Motor neuron (in vitro differentiated cells): ENCODE measurements at regions not wholly inside any gene's neighbourhood (a gene's known extent, or its start where the extent isn't known, plus 50 kb on each side); places are given as distances from the start of the nearest gene placed in this dataset.

ENCODE experiments used
- ATAC-seq, 8 experiments: fragments of 200-7000 bp; cut with Tn5 transposase; replicated peaks in 6 of 8; 2 replicates each; pipeline ENCODE4 v1.8.0; 2021; ENCODE audit warnings: mild to moderate bottlenecking in 8 of 8, moderate library complexity in 8 of 8
- H3K27ac ChIP-seq, 2 donors: fragments of 250-450 bp; sonication (Bioruptor Pico); 2 replicates each; pipeline ENCODE4 v1.9.0; 2021; ENCODE audit warnings: antibody characterized with exemption in 2 of 2, mild to moderate bottlenecking in 2 of 2, moderate library complexity in 1 of 2
- H3K4me1 ChIP-seq, 2 donors: fragments of 250-450 bp; sonication (Bioruptor Pico); replicated peaks in 1 of 2; 2 replicates each; pipeline ENCODE4 v1.6.1; 2021; ENCODE audit warnings: antibody characterized with exemption in 2 of 2, mild to moderate bottlenecking in 2 of 2, moderate library complexity in 1 of 2
- H3K4me3 ChIP-seq, 5 donors: fragments of 250-450 bp; sonication (Bioruptor Pico); 2 replicates each; pipeline ENCODE4 v1.9.0; 2021; ENCODE audit warnings: antibody characterized with exemption in 5 of 5, mild to moderate bottlenecking in 5 of 5, moderate library complexity in 4 of 5
- WGBS, 10 experiments: fragments of 450-650 bp; shearing (Covaris generic); methylation state at CpG; one replicate each; pipeline ENCODE4 v1.0.0; 2022; 5-methylcytosine and 5-hydroxymethylcytosine counted together
- in situ Hi-C, 9 experiments: fragments of 400-800 bp; cut with MboI; loops; one replicate each; pipeline ENCODE4 v1.15.0; 2021; ENCODE audit warnings: low sequenced_read_pairs in 9 of 9, low pct_unique_long_range_greater_than_20kb in 2 of 9; ENCODE audit not compliant: unreplicated experiment in 9 of 9

DNA sequence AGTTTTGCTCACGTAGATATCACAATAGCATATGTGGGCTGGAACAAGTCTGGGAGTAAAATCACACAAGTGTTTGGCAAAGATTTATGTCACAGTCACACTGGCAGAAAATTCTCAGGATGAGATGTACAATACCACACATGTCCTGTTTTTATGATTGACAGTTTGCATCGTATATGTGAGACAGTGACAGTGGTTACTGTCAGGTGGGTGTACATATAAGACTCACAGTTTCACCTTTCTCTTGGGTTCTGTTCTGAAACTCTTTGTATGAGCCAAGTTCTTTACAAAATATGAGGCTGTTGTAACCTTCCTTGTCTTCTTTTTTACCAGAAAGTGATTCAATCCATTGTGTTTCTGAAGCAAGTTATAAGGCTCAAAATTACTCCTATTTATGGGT lies 1012.5 kb upstream of the AMELY start:
- Histone ChIP-seq H3K4me3 (no peak overlapping the region), H3K4me1 (no peaks in the 10 kb centered on the region), H3K27ac (no peak overlapping the region)
- ATAC-seq = no peak
- in situ Hi-C loops = no loop called here
- 50% methylated on average over 1 of the region's 2 CpGs; no CpG with 5 or more reads in 8 of the 10 experiments for WGBS, 10 experiments

DNA sequence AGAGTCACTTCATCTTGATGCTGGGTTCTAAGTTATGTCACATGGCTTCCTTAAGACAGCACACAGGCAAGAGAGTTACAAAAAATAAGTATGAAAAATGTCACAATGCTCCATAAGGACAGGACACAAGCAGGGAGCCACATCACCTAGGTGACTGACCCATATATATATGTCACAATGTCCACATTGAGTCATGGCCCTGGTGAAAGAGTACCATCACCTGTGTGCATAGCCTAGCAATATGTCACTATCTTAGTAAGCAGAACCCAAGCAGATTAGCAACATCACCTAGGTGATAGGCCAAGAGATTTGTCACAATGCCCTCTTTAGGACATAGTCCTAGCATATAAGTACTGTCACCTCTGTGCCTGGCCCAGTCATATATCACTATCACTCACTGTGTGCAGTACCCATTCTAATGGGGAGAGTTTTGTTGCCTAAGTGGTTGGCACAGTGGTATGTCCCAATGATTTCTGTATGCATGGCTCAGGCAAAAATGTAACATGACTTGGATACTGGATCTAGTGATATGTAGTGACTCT lies 1012.0 kb upstream of the AMELY start:
- in situ Hi-C loops = no loop called here
- ATAC-seq = peak in 1 of 8 experiments; percentile 21
- no peaks in the 10 kb centered on the region for H3K4me1 ChIP-seq

DNA sequence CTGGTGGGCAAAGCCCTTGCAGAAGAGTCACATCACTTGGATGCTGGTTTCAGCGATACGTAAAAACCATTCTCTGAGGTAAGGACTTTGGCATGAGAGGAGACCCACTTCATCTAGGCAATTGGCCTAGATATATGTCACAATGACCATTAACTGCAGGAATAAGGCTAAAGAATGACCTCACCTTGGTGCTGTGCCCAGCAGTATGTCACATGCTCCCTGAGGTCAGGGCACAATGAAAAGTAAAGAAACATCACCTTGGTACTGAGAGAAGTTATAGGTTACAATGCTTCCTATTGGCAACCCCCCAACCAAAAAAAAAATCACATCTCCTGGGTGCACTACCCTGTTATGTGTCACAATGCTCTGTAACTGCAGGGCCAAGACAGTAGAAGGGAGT lies 1008.8 kb upstream of the AMELY start:
- no peak for ATAC-seq
- Histone ChIP-seq H3K4me1 (no peaks in the 10 kb centered on the region), H3K27ac (no peak overlapping the region), H3K4me3 (no peak overlapping the region)
- 93% methylated on average over 2 of the region's 2 CpGs; no CpG with 5 or more reads in 9 of the 10 experiments for WGBS, 10 experiments
- in situ Hi-C loops = no loop called here

More for the DNA sequence above, 1012.0 kb upstream of the AMELY start:
- H3K27ac ChIP-seq = no peak overlapping the region
- no peak overlapping the region for H3K4me3 ChIP-seq

DNA sequence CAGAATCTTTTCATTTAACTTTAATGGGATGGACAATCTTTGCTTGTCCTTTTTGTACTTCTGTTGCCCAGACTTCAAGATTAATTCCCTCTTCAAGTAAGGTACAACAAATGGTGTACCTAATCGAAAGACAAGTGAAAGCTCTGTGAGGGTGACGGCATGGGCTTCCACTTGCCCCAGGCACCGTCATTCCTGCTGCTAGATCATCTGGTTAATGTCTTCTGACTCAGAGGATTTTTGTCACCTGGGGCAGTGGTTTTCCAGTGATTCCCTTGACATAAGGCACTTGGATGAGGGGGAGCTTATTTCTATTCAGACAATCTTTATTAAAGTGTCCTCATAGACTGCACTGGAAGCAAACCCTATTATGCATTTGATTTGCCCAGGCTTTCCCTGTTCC lies 977.0 kb upstream of the AMELY start:
- 72% methylated on average over 3 of the region's 3 CpGs; no CpG with 5 or more reads in 9 of the 10 experiments for WGBS, 10 experiments
- no peak overlapping the region for H3K4me3 ChIP-seq
- no peak overlapping the region for H3K27ac ChIP-seq
- in situ Hi-C loops = no loop called here
- ATAC-seq = no peak
- no peaks in the 10 kb centered on the region for H3K4me1 ChIP-seq

DNA sequence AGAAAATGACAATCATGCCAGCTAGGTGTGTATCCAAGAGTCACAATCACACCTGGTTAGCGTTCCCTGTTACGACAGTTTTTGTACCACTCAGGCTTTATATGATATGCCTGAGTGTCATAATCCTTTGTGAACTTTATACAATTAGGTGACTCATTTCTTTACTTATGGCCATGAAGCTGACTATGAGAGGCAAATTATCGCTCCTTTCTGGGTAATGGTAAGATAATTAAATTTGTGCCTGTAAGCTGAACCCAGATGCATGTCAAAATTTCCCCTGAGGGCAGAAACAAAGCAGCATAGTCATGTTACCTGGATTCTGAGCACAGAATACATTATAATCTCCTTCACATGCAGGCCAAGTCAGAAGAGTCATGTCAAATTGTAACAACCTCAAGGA lies 970.1 kb upstream of the AMELY start:
- ATAC-seq = no peak
- in situ Hi-C loops = no loop called here
- no peak overlapping the region for H3K4me3 ChIP-seq
- no peaks in the 10 kb centered on the region for H3K4me1 ChIP-seq
- no peak overlapping the region for H3K27ac ChIP-seq
- 83 to 85% methylated on average over 1 to 3 of the region's 3 CpGs; no CpG with 5 or more reads in 8 of the 10 experiments for WGBS, 10 experiments

DNA sequence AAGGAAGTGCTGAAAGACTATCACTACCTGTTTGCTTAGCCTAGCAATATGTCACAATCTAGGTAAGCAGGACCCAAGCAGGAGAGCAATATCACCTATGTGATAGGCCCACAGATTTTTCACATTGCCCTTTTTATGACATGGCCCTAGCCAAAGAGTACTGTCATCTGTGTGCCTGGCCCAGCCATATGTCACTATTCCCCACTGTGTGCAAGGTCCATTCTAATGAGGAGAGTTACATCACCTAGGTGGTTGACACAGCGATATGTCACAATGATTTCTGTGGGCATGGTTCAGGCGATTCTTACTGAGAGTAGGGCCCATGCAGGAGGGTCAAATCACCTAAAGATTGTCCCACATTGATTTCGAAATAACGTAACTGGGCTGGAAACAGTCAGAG lies 967.7 kb upstream of the AMELY start:
- H3K4me1 ChIP-seq = no peaks in the 10 kb centered on the region
- in situ Hi-C loops = no loop called here
- no peak overlapping the region for H3K4me3 ChIP-seq
- peak in 3 of 8 experiments; percentile 26 to 53 (median 52) for ATAC-seq
- 80 to 100% methylated on average over 1 to 2 of the region's 4 CpGs; no CpG with 5 or more reads in 8 of the 10 experiments for WGBS, 10 experiments
- H3K27ac ChIP-seq = no peak overlapping the region

DNA sequence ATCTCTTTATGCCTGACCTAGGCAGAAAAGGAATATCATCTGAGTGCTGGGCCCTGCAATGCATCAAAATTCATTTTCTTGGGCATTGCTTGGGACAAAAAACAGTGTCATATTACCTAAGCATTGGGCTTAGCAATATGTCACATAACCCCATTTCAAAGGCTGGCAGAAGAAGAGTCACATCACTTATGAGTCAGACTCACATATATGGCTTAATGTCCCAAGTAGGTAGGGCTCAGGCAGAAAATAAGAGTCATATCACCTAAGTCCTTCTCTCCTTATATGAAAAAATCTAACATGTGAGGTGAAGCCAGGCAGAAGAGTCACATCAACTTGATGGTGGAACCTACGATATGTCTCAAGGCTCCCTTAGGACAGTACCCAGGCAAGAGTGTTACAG lies 967.2 kb upstream of the AMELY start:
- no CpG with 5 or more reads among the region's 1 CpG for WGBS, 10 experiments
- no peak for ATAC-seq
- Histone ChIP-seq H3K4me3 (no peak overlapping the region), H3K4me1 (no peaks in the 10 kb centered on the region), H3K27ac (no peak overlapping the region)
- in situ Hi-C loops = no loop called here

DNA sequence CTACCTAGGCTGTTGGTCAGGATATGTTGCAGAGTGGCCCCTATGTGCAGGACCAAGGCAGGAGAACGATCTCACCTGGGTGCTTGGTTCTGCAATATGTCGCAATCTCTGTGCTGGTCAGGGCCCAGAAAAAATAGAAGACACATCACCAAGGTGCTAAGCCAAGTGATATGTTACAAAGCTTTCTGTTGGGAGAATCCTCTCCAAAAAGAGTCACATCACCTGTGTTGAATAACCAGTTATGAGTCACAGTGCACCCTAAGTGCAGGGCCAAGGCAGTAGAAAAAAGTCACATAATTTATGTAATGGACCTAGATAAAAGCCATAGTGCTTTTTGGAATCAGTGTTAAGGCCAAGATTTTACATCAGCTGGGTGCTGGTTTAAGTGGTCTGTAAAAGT lies 965.9 kb upstream of the AMELY start:
- no peak overlapping the region for H3K4me3 ChIP-seq
- in situ Hi-C loops = no loop called here
- no peak overlapping the region for H3K27ac ChIP-seq
- no peaks in the 10 kb centered on the region for H3K4me1 ChIP-seq
- no peak for ATAC-seq
- WGBS, 10 experiments = 80% methylated on average over 1 of the region's 2 CpGs; no CpG with 5 or more reads in 9 of the 10 experiments

DNA sequence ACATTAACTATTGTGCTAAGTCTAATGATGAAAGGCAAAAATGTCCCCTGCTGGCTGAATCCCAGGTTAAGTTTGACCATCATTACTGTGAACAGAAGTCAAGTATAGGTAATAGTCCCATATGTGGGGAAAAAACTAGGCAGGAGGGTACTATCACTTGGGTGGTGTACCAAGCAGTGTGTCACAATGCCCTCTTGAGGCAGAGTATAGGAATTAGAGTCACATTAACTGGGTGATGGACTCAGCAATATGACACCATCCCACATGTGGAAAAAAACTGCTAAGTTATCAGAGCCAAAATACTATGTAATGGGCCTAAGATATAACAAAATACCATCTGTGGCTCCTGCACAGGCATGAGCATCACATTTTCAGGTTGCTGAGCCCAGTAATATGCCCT lies 962.5 kb upstream of the AMELY start:
- H3K27ac ChIP-seq = no peak overlapping the region
- no peak overlapping the region for H3K4me3 ChIP-seq
- peak in 6 of 8 experiments; percentile 42 to 95 (median 87) for ATAC-seq
- in situ Hi-C loops = no loop called here
- no peaks in the 10 kb centered on the region for H3K4me1 ChIP-seq

DNA sequence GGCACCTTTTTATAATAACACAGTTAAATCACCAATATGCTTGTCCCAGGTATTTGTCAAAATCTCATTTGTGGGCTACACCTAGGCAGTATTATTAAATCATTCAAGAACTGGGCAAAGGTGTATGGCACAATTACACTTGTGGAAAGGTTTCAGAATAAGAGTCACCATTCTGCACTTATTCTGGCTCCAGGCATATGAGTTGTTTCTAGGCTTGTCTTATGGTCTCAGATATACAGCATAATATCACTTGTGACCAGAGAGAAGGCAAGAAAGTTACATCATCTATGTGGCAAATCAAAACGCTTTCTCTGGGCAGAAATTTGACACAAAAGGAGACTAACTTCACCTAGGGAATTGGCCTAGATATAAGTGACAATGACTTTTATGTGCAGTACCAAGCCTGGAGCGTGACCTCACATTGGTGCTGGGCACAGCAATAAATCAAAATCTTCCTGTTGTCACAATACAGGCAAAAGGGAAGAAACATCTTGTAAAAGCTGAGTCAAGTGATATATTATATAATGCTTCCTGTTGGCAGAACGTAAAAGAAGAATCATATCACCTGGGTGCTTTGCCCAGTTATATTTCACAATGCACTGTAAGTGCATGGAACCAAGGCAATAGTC lies 959.9 kb upstream of the AMELY start:
- WGBS, 10 experiments = 67 to 80% methylated on average over 1 to 2 of the region's 3 CpGs; no CpG with 5 or more reads in 8 of the 10 experiments
- Histone ChIP-seq H3K27ac (no peak overlapping the region), H3K4me1 (no peaks in the 10 kb centered on the region), H3K4me3 (no peak overlapping the region)
- ATAC-seq = peak in 4 of 8 experiments; percentile 28 to 61 (median 46)
- in situ Hi-C loops = no loop called here

DNA sequence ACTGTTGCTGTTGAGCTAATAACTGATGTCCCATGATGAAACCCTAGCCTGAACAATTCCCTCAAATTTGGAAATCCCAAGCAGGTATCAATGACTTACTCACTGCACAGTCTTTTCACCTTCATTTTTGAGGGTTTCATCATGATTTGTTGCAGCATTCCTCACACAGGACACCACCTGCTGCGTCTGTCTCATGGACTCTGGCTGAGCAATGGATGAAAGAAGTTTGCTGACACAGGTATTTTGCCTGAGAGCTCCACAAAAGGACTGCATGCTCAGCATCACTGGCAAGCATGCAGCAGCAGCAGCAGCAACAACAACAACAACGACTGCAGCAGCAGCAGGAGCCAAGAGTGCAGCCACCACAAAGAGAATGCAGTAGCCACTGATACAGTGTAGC lies 955.4 kb upstream of the AMELY start:
- in situ Hi-C loops = no loop called here
- Histone ChIP-seq H3K4me3 (no peak overlapping the region), H3K27ac (no peak overlapping the region), H3K4me1 (peaks cover 0 to 4% of the 10 kb centered on the region in 2 donors)
- no peak for ATAC-seq
- 0 to 20% methylated on average over 1 of the region's 2 CpGs; no CpG with 5 or more reads in 8 of the 10 experiments for WGBS, 10 experiments

DNA sequence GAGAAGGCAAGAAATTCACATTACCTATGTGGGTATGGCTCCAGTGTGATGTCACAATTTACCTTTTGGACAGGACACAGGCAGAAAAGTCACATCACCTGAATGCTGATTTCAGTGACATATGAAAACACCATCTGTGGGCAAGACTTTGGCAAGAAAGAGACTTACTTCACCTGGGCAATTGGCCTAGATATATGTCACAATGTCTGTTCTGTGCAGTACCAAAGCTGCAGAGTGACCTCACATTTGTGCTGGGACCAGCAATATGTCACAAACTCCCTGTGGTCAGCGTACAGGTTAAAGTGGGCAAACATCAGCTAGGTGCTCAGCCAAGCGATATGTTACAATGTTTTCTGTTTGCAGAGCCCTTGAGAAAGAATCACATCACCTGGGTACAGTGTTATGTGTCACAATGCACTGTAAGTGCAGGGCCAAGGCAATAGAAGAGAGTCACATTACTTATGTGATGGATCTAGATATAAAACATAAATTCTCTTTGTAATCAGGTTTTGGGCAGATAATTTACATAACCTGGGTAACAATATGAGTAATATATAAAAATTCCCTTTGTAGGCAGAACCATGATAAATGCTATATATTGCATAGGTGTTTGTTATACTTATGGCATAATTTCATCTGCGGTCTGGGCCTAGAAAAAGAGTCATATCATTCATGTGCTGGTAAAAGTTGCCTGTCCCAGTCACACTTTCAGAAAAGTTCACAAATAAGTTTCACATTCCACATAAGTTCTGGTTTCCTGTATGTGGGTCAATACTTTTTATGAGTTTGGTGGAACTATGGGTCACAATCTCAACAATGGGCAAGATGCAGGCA lies 949.4 kb upstream of the AMELY start:
- no peak for ATAC-seq
- Histone ChIP-seq H3K4me1 (peaks cover 0 to 4% of the 10 kb centered on the region in 2 donors), H3K27ac (no peak overlapping the region), H3K4me3 (no peak overlapping the region)
- in situ Hi-C loops = no loop called here
- WGBS, 10 experiments = 100% methylated on average over 1 of the region's 3 CpGs; no CpG with 5 or more reads in 9 of the 10 experiments

DNA sequence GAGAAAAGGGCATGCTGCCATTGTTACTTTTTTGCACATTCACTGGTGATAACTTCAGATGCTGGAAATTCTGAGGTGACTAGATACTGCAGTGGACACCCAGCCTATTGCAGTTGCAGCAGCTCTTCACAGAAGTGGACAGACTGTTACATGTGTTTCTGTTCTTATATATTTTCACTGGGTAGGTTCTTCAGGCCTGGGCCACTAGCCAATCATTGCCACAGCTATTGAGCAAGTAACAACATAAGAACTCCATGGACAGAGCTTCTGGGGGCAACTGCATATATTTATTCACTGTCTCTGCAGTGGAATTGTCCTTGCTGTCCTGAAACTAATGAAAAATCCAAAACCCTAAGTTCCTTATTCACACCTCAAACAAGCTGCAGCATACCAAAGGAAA lies 938.6 kb upstream of the AMELY start:
- ATAC-seq = no peak

DNA sequence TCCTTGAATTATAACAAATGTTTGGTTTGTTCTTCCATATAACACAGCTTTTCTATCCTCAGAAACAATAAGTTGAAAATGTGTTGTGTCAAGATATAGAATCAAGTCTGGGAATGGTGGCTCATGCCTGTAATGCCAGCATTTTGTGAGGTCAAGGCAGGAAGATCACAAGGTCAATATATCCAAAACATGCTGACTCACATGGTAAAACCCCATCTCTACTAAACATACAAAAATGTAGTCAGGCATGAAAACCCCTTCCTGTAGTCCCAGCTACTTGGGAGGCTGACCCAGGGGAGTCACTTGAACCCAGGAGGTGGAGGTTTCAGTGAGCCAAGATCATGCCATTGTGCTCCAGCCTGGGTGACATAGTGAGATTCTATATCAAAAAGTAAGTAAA lies 934.2 kb upstream of the AMELY start:
- Histone ChIP-seq H3K4me3 (no peak overlapping the region), H3K27ac (no peak overlapping the region), H3K4me1 (no peaks in the 10 kb centered on the region)
- ATAC-seq = no peak
- in situ Hi-C loops = no loop called here

More for the DNA sequence above, 938.6 kb upstream of the AMELY start:
- in situ Hi-C loops = no loop called here
- Histone ChIP-seq H3K4me1 (no peaks in the 10 kb centered on the region), H3K4me3 (no peak overlapping the region), H3K27ac (no peak overlapping the region)
